Spleen (tissue), 7 donors: ENCODE measurements at regions not wholly inside any gene's neighbourhood (a gene's known extent, or its start where the extent isn't known, plus 50 kb on each side); places are given as distances from the start of the nearest gene placed in this dataset.

ENCODE experiments used
- CTCF ChIP-seq, 11 experiments: fragments of 200-600 bp in 7 of 11; fragments of 450-650 bp in 4 of 11; sonication (generic) in 4 of 11; IDR thresholded peaks in 8 of 11; conservative IDR thresholded peaks in 3 of 11; 1 replicate in 7 of 11; 2 replicates in 4 of 11; pipeline versions ENCODE4 v1.4.0 to v1.8.0; 2016 to 2021; ENCODE audit warnings: antibody characterized with exemption in 11 of 11, inconsistent platforms in 4 of 11, mild to moderate bottlenecking in 1 of 11
- POLR2A ChIP-seq, 3 donors: fragments of 450-650 bp; IDR thresholded peaks; one replicate each; pipeline ENCODE4 v1.5.1; 2017; ENCODE audit warnings: antibody characterized with exemption in 3 of 3, mild to moderate bottlenecking in 1 of 3
- POLR2AphosphoS5 ChIP-seq, 3 donors: sonication (generic); formaldehyde crosslinking; IDR thresholded peaks; one replicate each; pipeline ENCODE4 v1.5.1; 2017; ENCODE audit warnings: antibody characterized with exemption in 3 of 3
- donor health status: DM: no; HTN: no; CAD: no; lungs with moderate emphysema.
- donor health status: DM: no; HTN: no; CAD: no.
- donor health status: DM: no; HTN: no; CAD: no.

- TF ChIP-seq CTCF (IDR thresholded peaks at IDR 0.05 in 8 of 11, conservative IDR thresholded peaks at IDR 0.05 in 3 of 11), result no peak
- TF ChIP-seq POLR2A (IDR thresholded peaks at IDR 0.05), result no peak
- TF ChIP-seq POLR2AphosphoS5 (IDR thresholded peaks at IDR 0.05), result no peak
Measured at GRCh38 chr7:66430164-66430545, 198.5 kb upstream of the KCTD7 start.
